Right atrium auricular region (tissue), 2 donors: ENCODE measurements at regions not wholly inside any gene's neighbourhood (a gene's known extent, or its start where the extent isn't known, plus 50 kb on each side); places are given as distances from the start of the nearest gene placed in this dataset.
A peak's percentile ranks its signal among the peaks of the same experiment; 100 is the strongest.

Experiments used
- DNase-seq: peaks from one replicate; pipeline ENCODE4 v3.0.0-alpha.2; 2019; ENCODE audit warnings: low spot score
- H3K27ac ChIP-seq, 2 donors: fragments of 200-600 bp; sonication (generic); 1 replicate in 1 of 2; 2 replicates in 1 of 2; pipeline ENCODE4 v1.5.1; 2016 to 2019
- H3K27me3 ChIP-seq, 2 donors: fragments of 200-600 bp; sonication (generic); one replicate each; pipeline versions ENCODE4 v1.5.1 to v1.6.0; 2017 to 2019
- H3K36me3 ChIP-seq: fragments of 200-600 bp; sonication (generic); one replicate; pipeline ENCODE4 v1.5.1; 2016
- H3K4me1 ChIP-seq, 2 donors: fragments of 200-600 bp; sonication (generic); one replicate each; pipeline versions ENCODE4 v1.5.1 to v1.6.0; 2017 to 2019
- H3K4me3 ChIP-seq, 2 donors: fragments of 200-600 bp; sonication (generic); 1 replicate in 1 of 2; 2 replicates in 1 of 2; pipeline ENCODE4 v1.5.1; 2017 to 2019; ENCODE audit warnings: mild to moderate bottlenecking in 1 of 2, moderate library complexity in 1 of 2
- H3K9me3 ChIP-seq, 2 donors: fragments of 200-600 bp; sonication (generic); one replicate each; pipeline ENCODE4 v1.5.1; 2019
- TF ChIP-seq, protein P1 (sequence below), 2 donors: fragments of 200-600 bp; sonication (generic); IDR thresholded peaks; one replicate each; pipeline ENCODE4 v1.5.1; 2019; ENCODE audit warnings: antibody characterized with exemption in 2 of 2

- no peaks in the 10 kb centered on the region for H3K9me3 ChIP-seq
- peaks cover 0 to 15% of the 10 kb centered on the region in 2 donors for H3K4me1 ChIP-seq
- no peaks in the 10 kb centered on the region for H3K36me3 ChIP-seq
- H3K27ac ChIP-seq = no peak overlapping the region
- H3K4me3 ChIP-seq = no peak overlapping the region
- no peaks in the 10 kb centered on the region for H3K27me3 ChIP-seq
- TF ChIP-seq, protein P1, sequence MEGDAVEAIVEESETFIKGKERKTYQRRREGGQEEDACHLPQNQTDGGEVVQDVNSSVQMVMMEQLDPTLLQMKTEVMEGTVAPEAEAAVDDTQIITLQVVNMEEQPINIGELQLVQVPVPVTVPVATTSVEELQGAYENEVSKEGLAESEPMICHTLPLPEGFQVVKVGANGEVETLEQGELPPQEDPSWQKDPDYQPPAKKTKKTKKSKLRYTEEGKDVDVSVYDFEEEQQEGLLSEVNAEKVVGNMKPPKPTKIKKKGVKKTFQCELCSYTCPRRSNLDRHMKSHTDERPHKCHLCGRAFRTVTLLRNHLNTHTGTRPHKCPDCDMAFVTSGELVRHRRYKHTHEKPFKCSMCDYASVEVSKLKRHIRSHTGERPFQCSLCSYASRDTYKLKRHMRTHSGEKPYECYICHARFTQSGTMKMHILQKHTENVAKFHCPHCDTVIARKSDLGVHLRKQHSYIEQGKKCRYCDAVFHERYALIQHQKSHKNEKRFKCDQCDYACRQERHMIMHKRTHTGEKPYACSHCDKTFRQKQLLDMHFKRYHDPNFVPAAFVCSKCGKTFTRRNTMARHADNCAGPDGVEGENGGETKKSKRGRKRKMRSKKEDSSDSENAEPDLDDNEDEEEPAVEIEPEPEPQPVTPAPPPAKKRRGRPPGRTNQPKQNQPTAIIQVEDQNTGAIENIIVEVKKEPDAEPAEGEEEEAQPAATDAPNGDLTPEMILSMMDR (IDR thresholded peaks at IDR 0.05) = no peak
- DNase-seq = peak; percentile 75
Observed at GRCh38 chr20:2210646-2211552, 84.9 kb upstream of the TGM3 start.

GRCh38 chr20:2212456-2213015, 83.3 kb upstream of the TGM3 start:
- peaks cover 0 to 6% of the 10 kb centered on the region in 2 donors for H3K4me1 ChIP-seq
- no peak for DNase-seq
- no peak overlapping the region for H3K4me3 ChIP-seq
- TF ChIP-seq, protein P1 (IDR thresholded peaks at IDR 0.05) = no peak
- no peaks in the 10 kb centered on the region for H3K9me3 ChIP-seq
- no peak overlapping the region for H3K27ac ChIP-seq
- H3K27me3 ChIP-seq = no peaks in the 10 kb centered on the region
- H3K36me3 ChIP-seq = no peaks in the 10 kb centered on the region

GRCh38 chr20:2213401-2213800, 82.4 kb upstream of the TGM3 start:
- DNase-seq = no peak
- Histone ChIP-seq H3K27ac (no peak overlapping the region), H3K4me3 (no peak overlapping the region), H3K9me3 (no peaks in the 10 kb centered on the region), H3K27me3 (no peaks in the 10 kb centered on the region), H3K4me1 (no peaks in the 10 kb centered on the region), H3K36me3 (no peaks in the 10 kb centered on the region)
- TF ChIP-seq, protein P1 (IDR thresholded peaks at IDR 0.05) = no peak

- TF ChIP-seq, protein P1 (IDR thresholded peaks at IDR 0.05) = no peak
- no peak for DNase-seq
- Histone ChIP-seq H3K4me3 (no peak overlapping the region), H3K27me3 (no peaks in the 10 kb centered on the region), H3K9me3 (no peaks in the 10 kb centered on the region), H3K27ac (no peak overlapping the region), H3K4me1 (no peaks in the 10 kb centered on the region), H3K36me3 (no peaks in the 10 kb centered on the region)
Observed at GRCh38 chr20:2217857-2218539, 77.8 kb upstream of the TGM3 start.

DNA sequence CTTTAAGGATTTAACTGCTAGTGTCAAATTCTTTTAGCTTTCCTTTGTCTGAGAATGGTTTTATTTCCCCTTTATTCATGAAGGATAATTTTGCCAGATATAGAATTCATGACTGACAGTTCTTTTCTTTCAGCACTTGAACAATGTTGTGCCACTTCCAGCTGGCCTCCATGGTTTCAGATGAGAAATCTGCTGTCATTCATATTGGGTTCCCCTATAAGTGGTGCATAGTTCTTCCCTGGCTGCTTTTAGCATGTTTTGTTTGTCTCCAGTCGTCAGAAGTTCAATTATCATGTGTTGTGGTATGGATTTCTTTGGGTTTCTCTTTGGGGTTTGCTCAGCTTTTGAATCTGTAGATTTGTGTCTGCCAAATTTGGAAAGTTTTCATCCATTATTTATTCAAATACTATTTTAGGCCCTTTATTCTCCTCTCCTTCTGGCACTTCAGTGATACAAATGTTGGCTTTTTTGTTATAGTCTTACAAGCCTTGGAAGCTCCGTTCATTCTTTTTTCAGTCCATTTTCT, 76.3 kb upstream of the TGM3 start:
- no peak overlapping the region for H3K27ac ChIP-seq
- no peaks in the 10 kb centered on the region for H3K36me3 ChIP-seq
- no peaks in the 10 kb centered on the region for H3K4me1 ChIP-seq
- no peak overlapping the region for H3K4me3 ChIP-seq
- TF ChIP-seq, protein P1 (IDR thresholded peaks at IDR 0.05) = no peak
- H3K9me3 ChIP-seq = no peaks in the 10 kb centered on the region
- no peaks in the 10 kb centered on the region for H3K27me3 ChIP-seq
- no peak for DNase-seq
